IMR-90 (cell line): ENCODE measurements at regions not wholly inside any gene's neighbourhood (a gene's known extent, or its start where the extent isn't known, plus 50 kb on each side); places are given as distances from the start of the nearest gene placed in this dataset.

Experiments
- ATAC-seq: fragments of 200-7000 bp; cut with Tn5 transposase; 2 replicates; pipeline ENCODE4 v1.9.1; 2020; ENCODE audit warnings: low read depth, mild to moderate bottlenecking, moderate library complexity
- BruUV-seq: library from RNA; stranded (reverse); fragments of 400-500 nt; replicated peaks from 2 replicates; lab custom pipeline; 2021; lab: Mats Ljungman, UMichigan
- CTCF ChIA-PET: fragments of 300-600 bp; formaldehyde crosslinking; extraction: SDS; loops from one replicate; lab custom pipeline; 2021; ENCODE audit warnings: antibody characterized with exemption; lab: Yijun Ruan, JAX
- POLR2A ChIA-PET: fragments of 300-600 bp; sonication (Branson Sonifier 250); formaldehyde crosslinking; loops from one replicate; lab custom pipeline; 2022; ENCODE audit warnings: antibody characterized with exemption; ENCODE audit not compliant: unreplicated experiment; lab: Charles Lee
- DNase-seq: peaks from one replicate; pipeline ENCODE4 v3.0.0; 2013
- H2AFZ ChIP-seq: replicated peaks from 2 replicates; pipeline ENCODE3; 2013; ENCODE audit warnings: low read length, mild to moderate bottlenecking; ENCODE audit not compliant: poor library complexity
- H2AK5ac ChIP-seq: 2 replicates; pipeline ENCODE4 v1.6.1; 2013; ENCODE audit warnings: low read depth, low read length, inconsistent platforms
- H2AK9ac ChIP-seq: replicated peaks from 2 replicates; pipeline ENCODE3; 2013; ENCODE audit warnings: mild to moderate bottlenecking, low read depth, low read length, moderate library complexity; ENCODE audit not compliant: poor library complexity
- H2BK120ac ChIP-seq: 2 replicates; pipeline ENCODE4 v1.6.1; 2013; ENCODE audit warnings: low read depth, low read length, inconsistent platforms
- H2BK15ac ChIP-seq: 3 replicates; pipeline ENCODE4 v1.6.1; 2013; ENCODE audit warnings: low read depth, low read length, inconsistent platforms
- H2BK20ac ChIP-seq: 2 replicates; pipeline ENCODE4 v1.6.1; 2013; ENCODE audit warnings: low read depth, mild to moderate bottlenecking, inconsistent platforms, low read length, moderate library complexity
- H2BK5ac ChIP-seq: 2 replicates; pipeline ENCODE4 v1.6.1; 2013; ENCODE audit warnings: mild to moderate bottlenecking, low read depth, low read length, inconsistent platforms; ENCODE audit not compliant: poor library complexity, severe bottlenecking
- H3K14ac ChIP-seq: replicated peaks from 2 replicates; pipeline ENCODE4 v1.6.1; 2013; ENCODE audit warnings: low read depth, low read length, inconsistent platforms
- H3K18ac ChIP-seq: 2 replicates; pipeline ENCODE4 v1.6.1; 2013; ENCODE audit warnings: low read depth, low read length, control low read depth
- H3K23ac ChIP-seq: 2 replicates; pipeline ENCODE4 v1.6.1; 2013; ENCODE audit warnings: low read depth, low read length, inconsistent platforms
- H3K27ac ChIP-seq: 2 replicates; pipeline ENCODE4 v1.5.1; 2013; ENCODE audit warnings: mild to moderate bottlenecking, control low read depth, low read length; ENCODE audit not compliant: insufficient read depth
- H3K27me3 ChIP-seq: 2 replicates; pipeline ENCODE4 v1.6.1; 2013; ENCODE audit warnings: low read length; ENCODE audit not compliant: control insufficient read depth, insufficient read depth
- H3K36me3 ChIP-seq: 2 replicates; pipeline ENCODE4 v1.6.1; 2013; ENCODE audit warnings: low read length, mixed read lengths; ENCODE audit not compliant: control insufficient read depth, insufficient read depth
- H3K4ac ChIP-seq: 2 replicates; pipeline ENCODE4 v1.6.1; 2013; ENCODE audit warnings: low read depth, low read length, inconsistent platforms
- H3K4me1 ChIP-seq: 2 replicates; pipeline ENCODE4 v1.6.1; 2013; ENCODE audit warnings: low read length, mixed read lengths; ENCODE audit not compliant: control insufficient read depth, insufficient read depth
- H3K4me2 ChIP-seq: 2 replicates; pipeline ENCODE4 v1.6.1; 2013; ENCODE audit warnings: low read depth, mild to moderate bottlenecking, control low read depth, low read length, moderate library complexity
- H3K4me3 ChIP-seq: 2 replicates; pipeline ENCODE4 v1.5.1; 2013; ENCODE audit warnings: low read depth, mild to moderate bottlenecking, control low read depth, low read length, moderate library complexity; ENCODE audit not compliant: insufficient read depth
- H3K56ac ChIP-seq: 2 replicates; pipeline ENCODE4 v1.6.1; 2013; ENCODE audit warnings: low read length, inconsistent platforms; ENCODE audit not compliant: insufficient read depth; ENCODE audit errors: extremely low read depth
- H3K79me1 ChIP-seq, 2 experiments: 2 replicates each; pipeline ENCODE4 v1.6.1; 2013; ENCODE audit warnings: low read length in 2 of 2, inconsistent platforms in 1 of 2, low read depth in 1 of 2
- H3K9ac ChIP-seq: 2 replicates; pipeline ENCODE4 v1.6.1; 2013; ENCODE audit warnings: low read depth, low read length, control low read depth
- H3K9me1 ChIP-seq: 2 replicates; pipeline ENCODE4 v1.6.1; 2013; ENCODE audit warnings: low read length, inconsistent platforms; ENCODE audit not compliant: insufficient read depth
- H3K9me3 ChIP-seq: 2 replicates; pipeline ENCODE4 v1.6.1; 2013; ENCODE audit warnings: low read length; ENCODE audit not compliant: control insufficient read depth, insufficient read depth
- H4K20me1 ChIP-seq: 2 replicates; pipeline ENCODE4 v1.6.1; 2013; ENCODE audit warnings: low read length, inconsistent platforms; ENCODE audit not compliant: insufficient read depth
- H4K5ac ChIP-seq: 2 replicates; pipeline ENCODE4 v1.6.1; 2013; ENCODE audit warnings: mild to moderate bottlenecking, low read depth, low read length, control low read depth
- H4K8ac ChIP-seq, 2 experiments: 2 replicates each; pipeline ENCODE4 v1.6.1; 2013; ENCODE audit warnings: low read depth in 2 of 2, low read length in 2 of 2, control low read depth in 1 of 2, inconsistent platforms in 1 of 2
- H4K91ac ChIP-seq: 2 replicates; pipeline ENCODE4 v1.6.1; 2013; ENCODE audit warnings: low read depth, low read length, inconsistent platforms; ENCODE audit not compliant: insufficient read depth
- BHLHE40 ChIP-seq: fragments of 150-350 bp; IDR thresholded peaks from 2 replicates; pipeline ENCODE4 v1.6.1; 2016; ENCODE audit warnings: mild to moderate bottlenecking, low read depth, low read length
- MAFK ChIP-seq: IDR thresholded peaks from 2 replicates; pipeline ENCODE4 v1.6.1; 2012; ENCODE audit warnings: low read depth, low read length, improper control_type of control experiment
- NFE2L2 ChIP-seq: fragments of 150-350 bp; IDR thresholded peaks from 2 replicates; pipeline ENCODE4 v1.6.1; 2016; ENCODE audit warnings: low read depth, mild to moderate bottlenecking, low read length
- POLR2A ChIP-seq: IDR thresholded peaks from 2 replicates; pipeline ENCODE4 v1.6.1; 2012; ENCODE audit warnings: mild to moderate bottlenecking, low read depth, low read length
- RAD21 ChIP-seq: IDR thresholded peaks from 2 replicates; pipeline ENCODE4 v1.6.1; 2012; ENCODE audit warnings: low read length, improper control_type of control experiment
- RCOR1 ChIP-seq: IDR thresholded peaks from 2 replicates; pipeline ENCODE4 v1.6.1; 2012; ENCODE audit warnings: mild to moderate bottlenecking, low read length, improper control_type of control experiment; ENCODE audit not compliant: insufficient replicate concordance
- SMC3 ChIP-seq: fragments of 150-350 bp; IDR thresholded peaks from 2 replicates; pipeline ENCODE4 v1.6.1; 2016; ENCODE audit warnings: low read depth, mild to moderate bottlenecking, antibody characterized with exemption, low read length, moderate library complexity
- USF2 ChIP-seq: fragments of 150-350 bp; IDR thresholded peaks from 2 replicates; pipeline ENCODE4 v1.6.1; 2017; ENCODE audit warnings: mild to moderate bottlenecking, antibody characterized with exemption, low read length, low read depth
- WGBS, 2 experiments: methylation state at CpG; one replicate each; pipeline versions ENCODE4 v1.1.5 to v1.1.7; 2013; ENCODE audit warnings: missing lambda C conversion rate in 2 of 2; ENCODE audit not compliant: insufficient read length in 1 of 2; ENCODE audit errors: extremely low coverage in 2 of 2; 5-methylcytosine and 5-hydroxymethylcytosine counted together
- dilution Hi-C: fragments of 300-500 bp; cut with HindIII; formaldehyde crosslinking; loops from one replicate; pipeline ENCODE4 v1.14.3; 2018; ENCODE audit warnings: low sequenced_read_pairs; ENCODE audit not compliant: unreplicated experiment
- in situ Hi-C: fragments of 300-500 bp; cut with MboI; formaldehyde crosslinking; loops from 3 replicates; pipeline ENCODE4 v1.14.3; 2019; ENCODE audit warnings: low sequenced_read_pairs, inconsistent platforms, mixed read lengths
- intact Hi-C: fragments of 100-400 bp; cut with micrococcal nuclease; formaldehyde crosslinking; loops from 2 replicates; pipeline ENCODE4 v1.10.0; 2022
- TF ChIP-seq, protein P1 (sequence below): conservative IDR thresholded peaks from 2 replicates; pipeline ENCODE4 v1.5.1; 2012; ENCODE audit warnings: mild to moderate bottlenecking, low read depth, low read length, improper control_type of control experiment

DNA sequence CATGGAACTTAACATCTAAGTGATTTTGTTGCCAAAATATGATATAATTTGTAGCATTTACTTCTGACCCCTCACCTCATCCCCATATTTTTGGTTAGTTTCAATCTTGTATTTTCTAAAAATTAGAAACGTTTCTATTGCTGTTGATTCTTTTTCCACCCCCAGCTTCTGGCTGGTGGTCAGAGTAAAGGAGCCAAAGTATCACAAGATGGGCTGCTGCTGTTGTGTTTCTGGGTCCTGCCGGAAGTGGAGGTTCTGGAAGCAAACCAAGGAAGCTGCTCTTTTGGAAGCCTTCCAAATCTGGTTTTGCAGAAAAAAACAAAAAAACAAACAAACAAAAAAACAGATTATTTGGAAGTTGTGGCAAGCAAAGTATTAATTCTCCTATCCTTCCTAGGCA, 221.1 kb upstream of the P2RY1 start:
- no peaks in the 10 kb centered on the region for H3K27me3 ChIP-seq
- no peaks in the 10 kb centered on the region for H3K9me1 ChIP-seq
- H3K56ac ChIP-seq = no peak overlapping the region
- H3K4me3 ChIP-seq = no peak overlapping the region
- in situ Hi-C loops = no loop called here
- no peak overlapping the region for H4K91ac ChIP-seq
- no peak overlapping the region for H3K4me2 ChIP-seq
- H2AK9ac ChIP-seq = no peak overlapping the region
- no peak overlapping the region for H2BK20ac ChIP-seq
- H3K27ac ChIP-seq = no peak overlapping the region
- H4K5ac ChIP-seq = no peak overlapping the region
- no peaks in the 10 kb centered on the region for H3K4me1 ChIP-seq
- no peaks in the 10 kb centered on the region for H3K79me1 ChIP-seq
- no peak overlapping the region for H3K4ac ChIP-seq
- no peak overlapping the region for H3K18ac ChIP-seq
- DNase-seq (no peak), ATAC-seq (no peak)
- no peaks in the 10 kb centered on the region for H3K36me3 ChIP-seq
- no peaks in the 10 kb centered on the region for H3K9me3 ChIP-seq
- intact Hi-C loops = no loop called here
- H2BK5ac ChIP-seq = no peak overlapping the region
- no peak overlapping the region for H2AK5ac ChIP-seq
- no peak overlapping the region for H3K23ac ChIP-seq
- no peak for TF ChIP-seq BHLHE40
- no peak for TF ChIP-seq USF2
- TF ChIP-seq SMC3 = no peak
- no peak for TF ChIP-seq RAD21
- no peak for TF ChIP-seq MAFK
- TF ChIP-seq POLR2A = no peak
- no peak for TF ChIP-seq NFE2L2
- TF ChIP-seq, protein P1, sequence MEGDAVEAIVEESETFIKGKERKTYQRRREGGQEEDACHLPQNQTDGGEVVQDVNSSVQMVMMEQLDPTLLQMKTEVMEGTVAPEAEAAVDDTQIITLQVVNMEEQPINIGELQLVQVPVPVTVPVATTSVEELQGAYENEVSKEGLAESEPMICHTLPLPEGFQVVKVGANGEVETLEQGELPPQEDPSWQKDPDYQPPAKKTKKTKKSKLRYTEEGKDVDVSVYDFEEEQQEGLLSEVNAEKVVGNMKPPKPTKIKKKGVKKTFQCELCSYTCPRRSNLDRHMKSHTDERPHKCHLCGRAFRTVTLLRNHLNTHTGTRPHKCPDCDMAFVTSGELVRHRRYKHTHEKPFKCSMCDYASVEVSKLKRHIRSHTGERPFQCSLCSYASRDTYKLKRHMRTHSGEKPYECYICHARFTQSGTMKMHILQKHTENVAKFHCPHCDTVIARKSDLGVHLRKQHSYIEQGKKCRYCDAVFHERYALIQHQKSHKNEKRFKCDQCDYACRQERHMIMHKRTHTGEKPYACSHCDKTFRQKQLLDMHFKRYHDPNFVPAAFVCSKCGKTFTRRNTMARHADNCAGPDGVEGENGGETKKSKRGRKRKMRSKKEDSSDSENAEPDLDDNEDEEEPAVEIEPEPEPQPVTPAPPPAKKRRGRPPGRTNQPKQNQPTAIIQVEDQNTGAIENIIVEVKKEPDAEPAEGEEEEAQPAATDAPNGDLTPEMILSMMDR = no peak
- no peak for TF ChIP-seq RCOR1
- H3K9ac ChIP-seq = no peak overlapping the region
- H2BK120ac ChIP-seq = no peak overlapping the region
- H2BK15ac ChIP-seq = no peak overlapping the region
- H2AFZ ChIP-seq = no peak overlapping the region
- BruUV-seq = no TSS peak
- dilution Hi-C loops = no loop called here
- H3K14ac ChIP-seq = no peak overlapping the region
- ChIA-PET POLR2A (no interaction called here), CTCF (no interaction called here)
- WGBS, 2 experiments = no CpG with 5 or more reads among the region's 2 CpGs
- no peaks in the 10 kb centered on the region for H4K20me1 ChIP-seq
- H4K8ac ChIP-seq = no peak overlapping the region
